Activated CD8-positive, alpha-beta memory T cell treated with anti-CD3 and anti-CD28 coated beads, Interleukin-2, amount 50 U/mL, for 24 hours (primary cell): ENCODE measurements at regions not wholly inside any gene's neighbourhood (a gene's known extent, or its start where the extent isn't known, plus 50 kb on each side); places are given as distances from the start of the nearest gene placed in this dataset.
A peak's percentile ranks its signal among the peaks of the same experiment; 100 is the strongest.
"Not testable (repeated sequence)": the region's sequence is repeated elsewhere in the genome, so short reads cannot be mapped to it uniquely, and the experiment has no call there.

Experiments used
- DNase-seq: peaks from one replicate; pipeline ENCODE4 v3.0.0-alpha.2; 2020; ENCODE audit errors: extremely low read depth

DNA sequence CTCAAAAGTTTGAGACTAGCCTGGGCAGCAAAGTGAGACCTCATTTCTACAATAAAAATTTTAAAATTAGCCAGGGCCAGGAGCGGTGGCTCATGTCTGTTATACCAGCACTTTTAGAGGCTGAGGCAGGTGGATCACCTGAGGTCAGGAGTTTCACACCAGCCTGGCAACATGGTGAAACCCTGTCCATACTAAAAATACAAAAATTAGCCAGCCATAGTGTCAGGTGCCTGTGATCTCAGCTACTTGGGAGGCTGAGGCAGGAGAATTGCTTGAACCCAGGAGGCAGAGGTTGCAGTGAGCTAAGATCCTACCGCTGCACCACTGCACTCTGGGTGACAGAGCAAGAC, 85.1 kb upstream of the MAP4 start:
- DNase-seq = not testable (repeated sequence)

DNA sequence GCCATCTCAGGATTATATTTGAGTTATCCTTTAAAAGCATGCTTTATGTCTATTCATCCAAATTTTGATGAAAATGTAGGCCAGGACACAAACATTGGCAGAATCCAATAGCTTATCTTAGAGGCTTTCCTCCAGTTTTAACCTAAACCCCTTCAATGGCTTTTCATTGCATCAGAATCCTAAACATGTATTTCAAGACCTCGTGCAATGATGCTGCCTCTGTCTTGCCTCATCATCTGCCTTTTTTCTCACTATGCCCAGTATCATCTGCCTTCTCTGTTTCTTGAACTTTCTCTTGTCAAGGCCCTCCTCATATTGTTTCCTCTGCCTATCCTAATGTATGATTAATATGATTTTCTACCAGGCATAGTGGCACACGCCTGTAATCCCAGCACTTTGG, 76.1 kb upstream of the MAP4 start:
- no peak for DNase-seq

DNA sequence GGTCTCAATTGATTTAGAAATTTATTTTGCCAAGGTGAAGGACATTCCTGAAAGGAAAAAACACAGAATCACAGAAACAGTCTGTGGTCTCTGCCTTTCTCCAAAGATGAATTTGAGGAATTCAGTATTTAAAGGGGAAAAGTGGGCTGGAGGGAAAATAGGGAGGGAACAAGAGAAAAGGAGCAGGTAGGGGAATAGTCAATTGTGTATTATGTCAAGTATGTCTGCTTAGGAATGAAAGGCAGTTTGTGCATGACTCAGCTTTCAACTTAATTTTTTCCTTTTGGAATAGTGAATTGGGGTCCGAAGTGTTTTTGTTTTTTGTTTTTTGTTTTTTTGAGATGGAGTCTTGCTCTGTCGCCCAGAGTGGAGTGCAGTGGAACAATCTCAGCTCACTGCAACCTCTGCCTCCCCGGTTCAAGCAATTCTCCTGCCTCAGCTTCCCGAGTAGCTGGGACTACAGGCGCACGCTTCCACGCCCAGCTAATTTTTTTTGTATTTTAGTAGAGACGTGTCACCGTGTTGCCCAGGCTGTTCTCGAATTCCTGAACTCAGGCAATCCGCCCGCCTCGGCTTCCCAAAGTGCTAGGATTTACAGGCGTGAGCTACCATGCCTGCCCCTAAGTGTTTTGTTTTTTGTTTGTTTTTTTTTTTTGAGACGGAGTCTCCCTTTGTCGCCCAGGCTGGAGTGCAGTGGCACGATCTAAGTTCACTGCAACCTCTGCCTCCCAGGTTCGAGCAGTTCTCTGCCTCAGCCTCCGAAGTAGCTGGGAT, 74.1 kb upstream of the MAP4 start:
- no peak for DNase-seq

DNA sequence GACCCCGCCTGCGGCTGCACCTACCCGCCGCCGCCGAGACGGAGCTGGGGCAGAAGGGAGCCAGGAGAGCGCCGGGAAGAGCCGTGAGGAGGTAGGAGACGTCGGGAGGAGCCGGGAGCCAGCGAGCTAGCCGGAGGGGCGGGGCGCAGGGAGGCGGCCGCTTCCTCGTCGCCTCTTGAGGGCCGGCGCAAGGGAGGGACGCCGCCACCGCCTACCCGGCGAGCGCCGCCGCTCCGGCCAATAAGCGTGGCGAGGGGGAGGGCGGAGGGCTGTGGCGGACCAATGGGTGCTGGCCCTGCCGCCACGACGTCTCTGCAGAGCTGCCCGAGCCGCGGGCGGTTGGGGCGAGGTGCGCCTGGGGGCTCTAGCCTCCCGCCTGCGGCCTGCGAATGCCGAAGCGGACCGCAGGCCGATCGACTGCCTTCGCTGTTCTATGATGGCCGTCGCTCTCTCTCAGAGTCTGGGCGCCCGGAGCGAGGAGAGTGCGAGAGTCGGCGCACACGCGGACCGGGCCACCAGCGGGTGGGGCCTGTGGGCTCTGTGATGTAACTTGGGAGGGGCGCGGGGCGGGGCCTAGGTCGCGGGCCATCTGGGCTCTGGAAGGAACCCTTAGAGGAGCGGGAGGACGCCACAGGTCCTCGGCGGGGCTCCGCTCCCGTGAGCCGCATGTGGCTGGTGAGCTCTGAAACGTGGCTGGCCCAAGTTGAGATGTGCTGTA, 72.7 kb upstream of the MAP4 start:
- peak; percentile 83 for DNase-seq

DNA sequence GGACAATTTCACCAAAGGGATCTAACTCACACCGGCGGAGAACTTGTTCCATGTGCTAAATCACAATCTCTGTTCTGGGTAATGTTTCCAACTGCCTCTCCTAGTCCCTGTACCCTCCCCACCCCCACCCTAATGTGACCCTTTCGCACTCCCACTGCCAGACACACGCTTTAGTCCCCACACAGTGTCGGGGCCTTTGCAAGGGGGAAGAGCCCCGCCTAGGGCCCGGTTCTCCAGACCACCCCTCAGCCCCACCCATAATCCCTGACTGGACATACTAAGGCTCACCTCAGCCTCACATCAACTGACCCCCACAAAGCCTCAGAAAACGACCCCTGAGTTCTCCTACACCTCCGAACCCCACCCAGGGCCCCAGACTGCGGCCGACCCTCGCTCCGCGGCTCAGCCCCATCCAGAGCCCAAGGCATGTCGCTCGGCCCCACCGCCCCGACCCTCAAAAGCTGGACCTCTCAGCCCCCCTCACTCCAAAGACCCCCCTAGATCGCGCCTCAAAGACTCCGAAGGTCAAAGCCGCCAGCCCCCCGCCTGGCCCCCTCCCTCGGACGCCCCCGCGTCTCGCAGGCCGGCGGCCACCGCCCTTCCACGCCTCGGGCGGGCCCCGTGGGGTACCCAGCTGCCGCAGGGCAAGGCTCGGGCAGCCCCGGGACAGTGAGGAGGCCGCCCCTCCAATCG, 72.0 kb upstream of the MAP4 start:
- no peak for DNase-seq

DNA sequence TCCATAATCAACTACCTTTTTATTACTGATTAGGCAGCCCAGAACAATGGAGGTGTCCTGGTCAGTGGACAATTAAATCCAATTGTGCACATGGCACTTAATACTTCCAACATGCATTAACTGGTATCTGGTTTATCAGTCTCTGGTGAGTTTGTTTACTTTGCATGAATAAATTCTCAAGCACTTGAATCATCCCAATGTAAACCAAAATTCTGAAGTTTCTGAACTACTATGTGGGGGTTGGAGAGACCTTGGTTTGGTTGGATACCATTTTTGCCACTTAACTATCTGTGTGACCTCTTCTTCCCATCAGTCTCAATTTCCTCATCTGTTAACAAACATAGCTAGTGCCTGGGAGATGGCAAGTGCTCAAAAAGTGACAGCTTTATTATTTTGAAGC, 70.5 kb upstream of the MAP4 start:
- DNase-seq = no peak

DNA sequence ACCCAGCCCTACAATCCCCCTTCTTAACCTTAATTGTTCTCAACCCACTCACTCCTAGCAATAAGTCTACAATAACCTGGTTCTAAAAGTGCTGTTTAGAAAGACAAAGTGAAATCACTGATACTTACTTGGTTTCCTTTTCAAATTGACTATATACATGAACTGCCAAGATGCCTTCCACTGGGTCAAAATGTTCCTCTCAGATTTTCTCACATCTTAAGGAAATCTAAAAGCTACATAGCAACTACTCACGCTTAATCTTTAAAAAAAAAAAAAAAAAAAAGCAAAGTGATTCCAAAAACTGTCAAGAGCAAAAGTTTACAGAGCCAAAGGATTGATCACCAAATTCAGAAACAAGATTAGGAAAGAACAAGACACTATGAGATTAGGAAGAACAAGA, 68.7 kb upstream of the MAP4 start:
- DNase-seq = no peak

DNA sequence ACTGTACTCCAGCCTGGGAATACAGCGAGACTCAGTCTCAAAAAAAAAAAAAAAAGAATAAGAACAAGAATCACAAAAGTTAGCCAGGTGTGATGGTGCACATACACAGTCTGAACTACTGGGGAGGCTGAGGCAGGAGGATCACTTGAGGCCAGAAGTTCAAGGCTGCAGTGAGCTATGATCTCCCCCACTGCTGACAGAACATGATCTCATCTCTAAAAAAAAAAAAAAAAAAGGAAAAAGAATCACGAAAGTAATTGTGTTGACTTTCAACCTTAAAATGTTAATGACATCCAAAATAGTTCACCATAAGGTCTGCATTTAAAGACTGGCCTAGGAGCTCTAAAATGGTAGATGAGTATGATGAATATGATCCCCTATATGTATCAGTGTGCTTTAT, 68.0 kb upstream of the MAP4 start:
- no peak for DNase-seq

DNA sequence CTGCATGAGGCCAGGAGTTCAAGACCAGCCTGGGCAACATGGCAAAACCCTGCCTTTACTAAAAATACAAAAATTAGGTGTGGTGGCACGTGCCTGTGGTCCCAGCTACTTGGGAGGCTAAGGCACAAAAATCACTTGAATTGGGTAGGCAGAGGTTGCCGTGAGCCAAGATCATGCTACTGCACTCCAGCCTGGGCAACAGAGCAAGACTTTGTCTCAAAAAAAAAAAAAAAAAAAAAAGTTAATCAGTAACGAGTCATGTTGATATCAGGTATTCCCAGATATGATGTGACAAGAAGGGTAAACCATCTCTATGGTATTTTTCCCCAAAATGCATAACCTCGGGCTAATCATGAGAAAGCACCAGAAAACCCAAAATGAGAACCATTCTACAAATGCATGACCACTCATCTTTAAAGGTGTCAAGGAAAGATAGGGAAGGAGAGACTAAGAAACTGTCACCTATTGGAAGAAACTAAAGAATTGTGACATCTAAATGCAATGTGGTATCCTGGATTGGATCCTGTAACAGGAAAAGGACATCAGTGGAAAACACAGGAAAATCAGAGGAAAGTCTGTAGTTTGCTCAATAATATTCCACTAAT, 66.5 kb upstream of the MAP4 start:
- DNase-seq = no peak

DNA sequence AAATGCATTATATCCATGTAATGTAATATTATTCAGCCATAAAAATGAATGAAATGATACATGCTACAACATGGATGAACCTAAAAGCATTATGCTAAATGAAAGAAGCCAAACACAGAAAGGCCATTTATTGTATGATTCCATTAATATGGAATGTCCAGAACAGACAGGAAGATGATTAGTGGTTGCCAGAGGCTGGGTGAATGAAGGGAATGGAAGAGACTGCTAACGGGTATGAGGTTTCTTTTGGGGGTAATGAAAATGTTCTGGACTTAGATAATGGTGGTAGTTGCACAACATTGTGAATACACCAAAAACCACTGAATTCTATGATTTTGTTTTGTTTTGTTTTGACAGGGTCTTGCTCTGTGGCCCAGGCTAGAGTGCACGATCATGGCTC, 61.6 kb upstream of the MAP4 start:
- no peak for DNase-seq

DNA sequence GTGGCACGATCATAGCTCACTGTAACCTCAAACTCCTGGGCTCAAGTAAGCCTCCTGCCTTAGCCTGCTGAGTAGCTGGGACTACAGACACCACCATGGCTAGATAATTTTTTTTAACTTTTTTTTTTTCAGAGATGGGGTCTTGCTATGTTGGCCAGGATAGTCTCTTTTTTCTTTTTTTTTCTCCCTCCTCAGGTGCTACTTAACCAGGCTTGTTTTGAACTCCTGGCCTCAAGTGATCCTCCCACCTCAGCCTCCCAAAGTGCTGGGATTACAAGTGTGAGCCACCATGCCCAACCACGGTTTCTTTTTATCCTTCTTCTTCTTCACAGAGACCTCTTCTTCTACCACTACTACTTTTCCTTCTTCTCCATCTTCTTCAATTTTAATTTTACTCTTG, 53.8 kb upstream of the MAP4 start:
- DNase-seq = no peak

DNA sequence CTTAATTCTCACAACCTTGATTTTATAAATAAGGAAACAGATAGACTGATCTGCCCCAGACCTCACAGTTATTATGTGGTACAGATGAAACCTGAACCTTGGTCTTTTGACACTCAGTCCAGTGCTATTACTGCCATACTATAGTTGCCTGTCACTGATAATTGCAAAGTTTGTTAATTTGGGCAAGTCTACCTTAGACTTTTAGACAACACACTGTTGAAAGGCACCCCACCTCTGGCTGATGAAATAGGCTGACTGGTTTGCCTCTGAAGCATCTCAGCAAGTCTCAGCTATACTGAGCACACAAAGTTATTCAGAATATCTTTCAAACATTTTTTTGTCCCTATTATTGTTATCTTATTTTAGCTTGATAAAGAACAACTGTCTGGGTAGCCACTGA, 53.1 kb upstream of the MAP4 start:
- no peak for DNase-seq

DNA sequence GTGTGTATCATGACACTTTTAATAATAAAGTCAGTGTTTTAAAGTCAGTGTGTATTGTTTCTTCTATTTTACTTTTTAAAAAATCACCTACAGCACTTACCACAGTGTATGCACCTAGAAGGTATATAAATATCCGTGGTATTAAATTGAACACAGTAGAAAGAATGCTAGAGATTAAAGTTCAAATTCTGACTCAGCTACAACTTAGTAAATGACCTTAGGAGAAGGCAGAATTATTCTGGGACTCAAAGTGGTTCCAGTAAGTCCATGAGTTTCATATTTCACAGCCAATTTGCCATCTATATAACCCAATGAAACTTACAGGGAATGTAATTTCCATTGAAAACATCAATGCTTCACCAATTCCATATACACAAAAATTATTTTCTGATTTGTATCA, 52.7 kb upstream of the MAP4 start:
- DNase-seq = no peak

DNA sequence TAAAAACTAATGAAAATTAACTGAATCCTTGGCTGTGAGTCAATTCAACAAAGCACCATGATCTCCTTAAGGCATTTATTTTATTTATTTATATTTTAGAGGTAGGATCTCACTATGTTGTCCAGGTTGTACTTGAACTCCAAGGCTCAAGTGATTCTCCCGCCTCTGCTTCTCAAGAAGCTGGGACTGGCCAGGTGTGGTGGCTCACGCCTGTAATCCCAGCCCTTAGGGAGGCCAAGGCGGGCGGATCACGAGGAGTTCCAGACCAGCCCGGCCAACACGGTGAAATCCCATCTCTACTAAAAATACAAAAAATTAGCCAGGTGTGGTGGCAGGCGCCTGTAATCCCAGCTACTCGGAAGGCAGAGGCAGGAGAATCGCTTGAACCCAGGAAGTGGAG, 52.1 kb upstream of the MAP4 start:
- DNase-seq = not testable (repeated sequence)

DNA sequence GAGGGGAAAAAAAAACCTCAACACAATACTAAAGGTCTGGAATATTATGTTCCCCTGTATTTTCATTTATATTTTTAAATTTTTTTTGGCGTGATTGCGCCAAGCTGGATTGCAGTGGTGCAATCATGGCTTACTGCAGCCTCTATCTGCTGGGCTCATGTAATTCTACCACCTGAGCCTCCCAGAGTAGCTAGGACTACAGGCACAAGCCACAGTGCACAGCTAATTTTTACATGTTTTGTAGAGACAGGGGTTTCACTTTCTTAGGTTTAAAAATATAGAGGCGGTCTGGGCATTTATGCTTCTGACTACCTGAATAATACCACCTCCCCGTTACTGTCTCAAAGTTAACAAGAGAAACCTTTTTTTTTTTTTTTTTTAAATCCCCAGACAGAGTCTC, 51.1 kb upstream of the MAP4 start:
- no peak for DNase-seq
